Dedifferentiated amniotic fluid mesenchymal stem cell (primary cell): ENCODE measurements at regions not wholly inside any gene's neighbourhood (a gene's known extent, or its start where the extent isn't known, plus 50 kb on each side); places are given as distances from the start of the nearest gene placed in this dataset.

ENCODE experiments used
- DNase-seq: peaks from one replicate; pipeline ENCODE4 v3.0.0-alpha.2; 2016; ENCODE audit errors: extremely low spot score

DNA sequence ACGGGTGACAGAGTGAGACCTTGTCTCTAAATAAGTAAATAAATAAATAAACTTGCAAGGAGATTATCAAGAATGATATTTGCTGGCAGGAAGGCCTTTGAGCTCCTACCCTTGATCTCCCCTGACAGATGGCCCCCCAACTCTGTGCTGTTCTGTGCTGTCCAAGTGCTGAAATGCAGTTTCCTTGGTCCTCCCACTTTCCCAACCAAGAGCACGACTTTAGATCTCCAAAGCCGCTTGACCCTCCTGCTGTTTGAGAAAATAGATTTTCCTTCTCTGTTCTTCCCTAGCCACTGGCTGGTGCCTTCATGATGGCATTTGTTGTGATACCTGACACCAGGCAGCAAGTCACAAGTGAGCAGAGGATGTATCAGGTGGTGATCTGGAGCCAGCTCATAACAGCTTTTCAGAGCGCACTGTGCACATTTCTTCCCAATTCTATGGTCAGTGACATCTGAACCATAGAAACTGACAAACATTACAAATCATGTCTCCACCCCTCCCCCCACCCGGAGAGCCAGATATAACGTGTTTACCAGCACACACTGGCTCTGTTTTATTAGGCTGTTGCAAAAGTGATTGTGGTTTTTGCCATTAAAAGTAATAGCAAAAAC is 80.0 kb upstream of the PUM3 start:
- DNase-seq = no peak

DNA sequence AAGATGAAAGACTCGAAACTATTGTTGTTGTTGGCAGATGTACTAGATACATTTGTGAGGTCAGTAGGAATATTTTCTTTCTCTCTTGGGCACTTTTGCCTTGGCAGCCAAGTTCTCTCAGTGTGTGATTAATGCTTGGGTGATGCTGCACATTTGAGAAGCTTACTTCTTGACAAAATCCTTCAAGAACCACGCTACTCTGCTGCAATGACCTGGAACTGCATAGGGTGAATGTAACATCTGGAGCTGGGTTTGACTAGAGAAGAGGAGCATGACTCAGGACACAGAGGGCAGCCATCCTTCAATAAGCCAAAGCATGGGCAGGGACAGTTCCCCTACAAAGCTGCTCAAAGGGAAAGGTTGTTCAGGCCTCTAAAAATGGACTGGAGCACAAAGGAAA is 75.5 kb upstream of the PUM3 start:
- DNase-seq = peak; percentile 58

GRCh38 chr9:2916382-2916985 is 72.6 kb upstream of the PUM3 start:
- DNase-seq = no peak

DNA sequence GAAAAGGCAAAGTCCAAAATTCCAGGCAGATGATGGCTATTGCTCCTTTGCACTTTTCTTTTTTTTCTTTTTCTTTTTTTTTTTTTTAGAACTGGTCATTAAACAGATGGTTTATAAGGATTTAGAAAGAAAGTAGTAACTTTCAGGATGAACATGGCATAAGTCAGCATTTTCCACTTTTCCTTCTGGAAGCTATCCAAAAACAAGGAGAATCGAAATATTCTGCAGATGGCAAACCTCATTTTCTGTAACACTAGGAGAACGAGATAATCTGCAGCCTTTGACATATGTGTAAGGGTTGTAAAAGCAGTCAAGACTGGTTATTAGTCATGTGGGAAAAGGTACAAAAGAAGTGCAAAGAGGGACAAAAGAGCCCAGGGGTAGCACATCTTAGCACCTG is 69.1 kb upstream of the PUM3 start:
- DNase-seq = no peak

DNA sequence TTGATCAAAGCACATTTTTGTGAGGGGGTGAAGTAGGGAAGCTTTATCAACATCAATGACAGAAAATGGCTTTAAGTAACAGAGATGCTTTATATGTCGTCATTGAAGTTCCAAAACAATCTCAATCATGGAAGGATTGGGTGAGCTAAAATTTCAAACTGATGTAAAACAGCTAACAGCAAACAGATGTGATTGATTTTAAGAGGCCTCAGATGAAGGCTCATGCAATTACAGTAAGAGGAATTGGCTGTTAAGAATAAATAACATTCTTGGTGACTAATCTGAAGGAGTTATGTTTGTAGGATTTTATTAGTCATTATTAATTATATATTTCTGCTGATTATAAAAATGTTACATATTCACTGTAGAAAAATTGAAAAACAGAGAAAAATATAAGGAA is 63.5 kb upstream of the PUM3 start:
- DNase-seq = no peak

DNA sequence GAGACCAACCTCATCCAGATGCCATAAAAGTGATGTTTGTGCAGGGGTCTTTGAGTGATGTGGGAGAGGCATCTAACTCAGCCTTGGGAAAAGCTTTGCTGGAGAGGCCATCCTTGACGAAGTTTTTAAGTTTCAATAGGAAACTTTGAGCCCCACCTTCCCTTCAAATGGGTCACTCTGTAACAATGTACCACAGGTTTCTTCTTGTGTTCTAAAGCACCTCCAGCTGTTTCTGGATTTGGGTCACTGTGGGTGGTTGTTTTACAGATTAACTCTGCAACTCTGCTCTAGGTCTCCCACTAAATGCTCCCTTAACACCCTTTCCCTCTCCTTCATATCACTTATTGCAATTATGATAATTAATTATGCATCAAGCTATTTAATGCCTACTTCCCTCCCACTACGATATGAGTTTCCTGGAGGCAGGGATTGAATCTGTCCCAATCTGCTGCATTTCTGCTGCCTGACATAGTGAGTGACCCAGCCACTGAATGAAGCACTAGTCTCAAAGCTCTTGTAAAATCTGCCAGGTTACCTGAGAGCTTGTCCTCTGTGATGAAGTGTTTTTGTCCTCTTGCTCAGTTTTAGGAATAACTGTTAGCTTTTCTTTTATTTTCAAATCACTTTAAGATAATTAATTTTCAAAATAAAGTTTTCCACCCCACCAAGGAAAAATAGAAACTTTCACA is 60.5 kb upstream of the PUM3 start:
- DNase-seq = no peak
